NCI-H1092 treated with DMSO at 0.1 percent for 48 hours (cell line): ENCODE measurements at regions not wholly inside any gene's neighbourhood (a gene's known extent, or its start where the extent isn't known, plus 50 kb on each side); places are given as distances from the start of the nearest gene placed in this dataset.
"Not testable (repeated sequence)": the region's sequence is repeated elsewhere in the genome, so short reads cannot be mapped to it uniquely, and the experiment has no call there.

Experiments
- DNase-seq: peaks from one replicate; lab custom pipeline; 2025; lab: John Stamatoyannopoulos, UW

DNA sequence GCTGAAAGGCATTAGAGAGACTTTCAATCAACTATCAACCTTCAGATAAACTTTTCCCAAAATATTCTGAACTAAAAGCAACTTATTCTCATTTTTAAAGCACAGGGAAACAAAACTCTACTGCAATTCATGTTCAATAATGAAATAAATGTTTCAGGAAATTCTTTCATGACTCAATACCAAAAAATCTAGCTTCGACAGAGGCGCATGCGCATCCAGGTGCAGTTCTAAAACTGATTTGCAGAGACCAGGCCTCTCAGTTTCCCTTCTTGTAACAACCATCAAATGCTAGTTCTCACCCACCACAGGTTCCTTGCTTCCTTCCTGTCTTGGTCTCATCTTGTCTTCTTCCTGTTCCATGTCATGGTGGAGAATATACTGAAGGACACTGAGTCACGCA is 55.3 kb upstream of the NRBF2 start:
- no peak for DNase-seq

DNA sequence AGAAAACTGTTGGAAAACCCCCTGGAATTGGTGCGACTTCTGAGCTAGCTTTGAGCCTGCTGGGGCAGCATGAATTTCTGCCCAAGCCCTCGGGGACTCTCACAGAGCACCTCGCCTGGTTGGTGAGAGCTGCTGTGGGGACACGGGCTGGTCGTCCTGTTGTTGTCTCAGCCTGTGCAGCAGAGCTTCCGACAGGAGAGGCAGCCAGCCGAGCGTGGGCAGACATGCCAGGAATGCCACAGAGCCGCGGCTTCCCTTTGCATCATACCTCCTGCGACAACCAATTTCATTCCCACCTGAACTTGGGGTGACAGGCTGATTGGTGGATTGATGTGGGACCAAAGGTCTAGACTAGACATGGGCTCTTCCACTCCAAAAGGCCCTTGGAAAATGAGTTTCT is 60.2 kb upstream of the NRBF2 start:
- DNase-seq: no peak

DNA sequence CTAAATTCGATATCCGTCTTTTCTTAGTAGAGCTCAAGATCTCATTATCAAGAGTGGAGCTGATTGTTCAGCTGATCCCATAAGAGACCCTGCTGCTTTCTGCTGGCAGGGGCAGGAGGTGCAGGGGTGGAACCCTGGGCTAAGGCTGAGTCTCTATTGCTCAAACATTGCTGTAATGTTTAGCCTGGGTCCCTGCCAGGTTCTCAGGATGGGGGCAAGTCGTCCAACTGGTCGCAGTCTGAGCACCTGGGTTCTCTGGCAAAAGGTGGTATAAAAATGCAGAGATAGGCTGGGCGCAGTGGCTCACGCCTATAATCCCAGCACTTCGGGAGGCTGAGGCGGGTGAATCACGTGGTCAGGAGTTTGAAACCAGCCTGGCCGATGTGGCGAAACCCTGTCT is 62.0 kb upstream of the NRBF2 start:
- DNase-seq: peak; percentile 13

DNA sequence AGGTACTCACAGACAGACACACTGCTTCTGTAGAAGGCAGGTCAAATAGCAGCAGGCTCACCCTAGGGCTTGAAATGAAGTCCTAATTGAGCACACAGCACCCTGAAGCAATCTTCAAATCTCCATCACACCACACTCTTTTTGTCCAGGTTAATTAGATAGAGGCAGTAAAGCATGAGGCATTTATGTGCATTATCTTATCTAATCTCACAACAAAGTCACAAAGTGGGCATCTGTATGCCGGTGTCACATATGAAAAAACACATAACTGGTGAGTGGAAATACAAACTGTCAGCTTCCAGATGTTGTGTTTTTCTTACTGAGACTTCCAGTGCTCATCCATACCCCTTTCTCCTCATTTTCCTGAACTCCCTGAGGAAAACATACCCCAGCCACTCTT is 63.8 kb upstream of the NRBF2 start:
- DNase-seq: no peak

DNA sequence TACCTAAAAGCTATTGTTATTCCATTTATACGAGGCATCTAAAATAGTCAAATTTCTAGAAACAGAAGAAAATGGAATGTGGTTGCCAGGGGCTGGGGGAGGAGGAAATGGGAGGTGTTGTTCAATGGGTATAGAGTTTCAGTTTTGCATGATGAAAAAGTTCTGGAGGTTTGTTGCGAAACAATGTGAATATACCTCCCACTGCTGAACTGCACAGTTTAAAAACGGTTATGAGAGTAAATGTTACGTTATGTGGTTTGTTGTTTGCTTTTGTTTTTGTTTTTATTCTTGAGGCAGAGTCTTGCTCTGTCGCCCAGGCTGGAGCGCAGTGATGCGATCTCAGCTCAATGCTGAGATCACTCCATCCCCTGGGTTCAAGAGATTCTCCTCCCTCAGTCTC is 64.9 kb upstream of the NRBF2 start:
- DNase-seq: no peak

DNA sequence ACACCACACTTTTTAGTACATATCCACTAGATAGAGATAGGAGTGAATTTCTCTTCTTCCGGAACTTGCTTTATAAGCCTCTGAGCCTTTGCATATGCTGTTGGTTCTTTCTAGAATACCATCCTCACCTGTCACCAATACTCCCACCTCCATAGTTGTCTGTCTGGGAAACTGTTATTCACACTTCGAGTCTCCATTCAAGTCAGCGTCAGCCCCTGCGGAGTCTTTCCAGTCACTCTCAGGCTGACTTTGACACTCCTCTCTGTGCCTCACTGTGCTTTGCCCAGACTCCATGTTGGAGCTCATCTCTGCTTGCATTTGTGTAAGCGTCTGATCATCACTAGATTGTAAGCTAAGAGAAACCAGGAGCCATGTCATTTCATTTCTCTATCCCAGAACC is 66.5 kb upstream of the NRBF2 start:
- DNase-seq: no peak

DNA sequence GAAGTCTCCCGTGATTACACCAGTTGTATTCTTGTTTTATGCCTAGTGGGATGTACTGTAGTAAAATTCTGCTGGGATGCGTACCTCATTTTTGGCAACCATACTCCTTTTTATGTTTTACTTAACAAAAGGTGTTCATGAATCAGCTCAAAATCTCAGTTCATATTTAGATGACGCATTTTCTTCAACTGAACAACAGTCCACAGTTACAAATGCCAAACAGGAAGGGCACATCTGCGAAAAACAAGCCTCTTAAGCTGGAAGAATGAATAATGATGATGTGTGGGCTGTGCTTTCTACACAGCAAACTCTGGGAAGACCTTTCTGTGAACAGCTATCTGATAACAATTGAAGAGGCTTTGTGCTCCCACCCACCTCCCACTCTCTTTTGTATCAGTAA is 68.4 kb upstream of the NRBF2 start:
- DNase-seq: no peak

DNA sequence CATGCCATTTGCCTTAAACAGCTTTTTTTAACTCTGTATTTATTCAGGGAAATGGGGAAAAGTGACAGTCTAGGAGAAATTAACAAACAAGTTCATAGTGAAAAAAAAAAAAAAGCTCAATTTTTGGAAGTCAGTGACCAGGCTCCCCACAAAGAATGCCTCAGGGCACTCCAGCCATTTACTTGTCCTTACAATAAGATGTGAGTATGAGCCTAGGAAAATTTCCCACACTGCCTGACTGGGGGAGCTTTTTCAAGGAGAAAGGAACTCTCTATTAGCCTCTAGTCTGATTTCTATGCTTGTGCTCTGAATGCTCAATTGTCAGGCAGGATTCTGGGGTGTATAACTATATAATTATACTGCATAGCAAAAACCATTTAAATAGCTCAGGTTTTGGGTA is 74.9 kb upstream of the NRBF2 start:
- DNase-seq: no peak

DNA sequence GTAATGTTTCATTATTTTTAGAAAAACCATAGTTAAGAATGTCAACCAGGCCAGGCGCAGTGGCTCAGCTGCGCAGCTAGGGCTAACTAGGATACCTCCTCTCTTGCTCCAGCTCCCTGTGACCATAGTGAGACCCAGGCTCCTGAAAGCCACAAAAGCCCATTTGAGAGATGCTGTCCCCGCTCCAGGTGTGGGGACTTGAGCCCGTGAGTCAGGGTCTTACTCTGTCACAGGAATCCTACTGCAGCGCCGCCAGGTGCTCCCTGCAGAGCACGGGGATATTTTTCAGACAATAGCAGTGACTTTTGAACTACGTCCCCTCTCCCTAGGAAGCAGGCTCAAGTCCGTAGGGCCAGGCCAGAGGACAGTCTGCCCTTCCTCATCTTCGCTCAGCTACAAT is 75.6 kb upstream of the NRBF2 start:
- DNase-seq: no peak

DNA sequence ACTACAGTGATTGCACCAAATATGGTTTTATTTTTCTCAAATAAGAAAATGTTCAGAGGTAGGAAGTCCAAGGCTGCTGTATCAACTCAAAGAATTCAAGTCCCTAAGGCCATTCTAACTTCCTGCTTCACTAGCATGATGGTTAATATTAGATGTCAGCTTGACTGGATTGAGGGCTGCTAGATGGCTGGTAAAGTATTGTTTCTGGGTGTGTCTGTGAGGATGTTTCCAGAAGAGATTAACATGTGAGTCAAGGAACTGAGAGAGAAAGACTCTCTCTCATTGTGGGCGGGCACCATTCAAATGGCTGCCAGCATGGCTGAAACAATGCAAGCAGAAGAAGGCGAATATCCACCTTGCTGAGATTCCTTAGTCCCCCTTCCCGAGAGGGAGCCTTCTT is 77.4 kb upstream of the NRBF2 start:
- DNase-seq: no peak

DNA sequence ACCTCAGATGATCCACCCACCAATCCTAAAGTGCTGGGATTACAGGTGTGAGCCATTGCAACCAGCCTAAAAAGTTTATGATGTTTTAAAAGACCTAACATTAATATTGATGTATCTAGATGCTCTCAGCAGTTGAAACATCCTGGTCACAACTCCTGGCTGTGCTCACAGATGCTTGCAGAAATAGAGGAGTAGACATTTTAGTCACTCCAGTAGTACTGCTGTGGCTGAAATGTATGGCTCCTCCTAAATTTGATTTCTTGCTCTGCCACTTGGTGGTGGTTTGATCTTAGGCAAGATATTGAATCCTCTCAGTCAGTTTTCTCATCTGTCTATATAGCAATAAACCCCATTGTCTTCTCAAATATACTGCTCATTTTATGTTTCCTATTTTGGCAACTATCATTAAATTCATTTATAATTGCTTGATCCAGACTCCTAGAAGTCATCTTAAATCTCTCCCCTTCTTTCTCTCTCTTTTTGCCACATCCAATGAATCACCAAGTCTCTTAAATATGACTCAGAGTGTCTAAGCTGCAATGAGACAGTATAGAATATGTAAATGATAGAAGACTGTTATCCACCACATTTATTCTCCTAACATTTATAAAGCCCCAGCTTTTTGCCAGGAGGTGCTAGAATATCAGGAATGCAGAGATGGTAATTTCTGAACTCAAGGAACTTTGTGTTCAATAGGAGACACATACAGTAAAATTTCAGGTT is 78.1 kb upstream of the NRBF2 start:
- DNase-seq: no peak

DNA sequence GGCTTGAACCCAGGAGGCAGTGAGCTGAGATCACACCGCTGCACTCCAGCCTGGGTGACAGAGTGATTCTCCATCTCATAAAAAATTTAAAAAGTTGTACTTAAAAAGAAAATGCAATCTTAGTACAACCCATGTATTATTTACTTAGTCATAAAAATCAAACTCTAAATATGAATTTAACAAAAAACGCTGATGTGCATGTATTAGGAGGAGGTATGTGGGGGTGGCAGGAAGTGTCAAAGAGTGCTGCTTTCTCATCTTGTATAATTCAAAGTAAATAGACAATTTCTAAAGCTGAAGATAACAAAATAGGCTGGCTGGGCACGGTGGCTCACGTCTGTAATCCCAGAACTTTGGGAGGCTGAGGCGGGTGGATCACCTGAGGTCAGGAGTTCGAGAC is 81.0 kb upstream of the NRBF2 start:
- DNase-seq: no peak

DNA sequence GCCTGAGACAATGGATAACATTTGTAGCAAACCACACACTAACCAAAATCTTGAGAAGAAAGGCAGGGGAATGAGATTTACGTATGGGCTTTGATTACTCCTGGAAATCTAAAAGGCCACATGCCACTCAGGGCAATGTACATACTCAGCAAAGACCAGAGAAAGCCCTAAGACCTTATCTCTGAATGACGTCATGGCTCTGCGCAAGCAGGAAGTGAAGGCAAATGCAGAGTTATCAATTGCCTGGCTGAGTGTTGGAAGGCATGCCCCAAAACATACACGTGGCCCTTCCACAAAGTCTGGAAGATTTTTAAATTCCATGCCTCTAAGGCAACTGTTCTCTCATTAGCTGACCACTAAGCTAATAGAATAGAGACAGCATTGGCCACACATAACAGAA is 90.9 kb upstream of the NRBF2 start:
- DNase-seq: no peak

DNA sequence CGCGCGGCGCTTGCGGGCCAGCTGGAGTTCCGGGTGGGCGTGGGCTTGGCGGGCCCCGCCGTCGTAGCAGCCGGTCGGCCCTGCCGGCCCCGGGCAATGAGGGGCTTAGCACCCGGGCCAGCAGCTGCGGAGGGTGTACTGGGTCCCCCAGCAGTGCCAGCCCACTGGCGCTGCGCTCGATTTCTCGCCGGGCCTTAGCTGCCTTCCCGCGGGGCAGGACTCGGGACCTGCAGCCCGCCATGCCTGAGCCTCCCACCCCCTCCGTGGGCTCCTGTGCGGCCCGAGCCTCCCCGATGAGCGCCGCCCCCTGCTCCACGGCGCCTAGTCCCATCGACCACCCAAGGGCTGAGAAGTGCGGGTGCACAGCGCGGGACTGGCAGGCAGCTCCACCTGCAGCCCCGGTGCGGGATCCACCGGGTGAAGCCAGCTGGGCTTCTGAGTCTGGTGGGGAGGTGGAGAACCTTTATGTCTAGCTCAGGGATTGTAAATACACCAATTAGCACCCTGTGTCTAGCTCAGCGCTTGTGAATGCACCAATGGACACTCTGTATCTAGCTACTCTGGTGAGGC is 99.4 kb upstream of the NRBF2 start:
- DNase-seq: not testable (repeated sequence)

DNA sequence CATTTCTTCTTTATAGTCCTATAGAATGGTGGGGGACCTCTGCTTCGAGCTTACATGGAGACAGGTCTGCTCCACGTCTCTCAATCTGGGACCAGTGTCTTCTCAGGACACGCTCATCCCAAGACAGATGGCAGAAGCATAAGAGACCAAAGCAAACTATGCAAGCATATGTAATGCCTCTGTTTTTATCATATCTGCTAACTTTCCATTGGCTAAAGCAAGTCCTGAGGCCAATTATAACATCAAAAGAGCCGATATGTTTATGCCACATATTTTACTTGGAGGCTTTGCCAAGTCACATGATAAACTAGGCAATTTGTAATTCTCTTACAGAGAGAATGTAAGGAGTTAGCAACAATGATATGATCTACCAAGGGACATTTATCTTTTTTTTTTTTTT is 102.6 kb upstream of the NRBF2 start:
- DNase-seq: no peak

DNA sequence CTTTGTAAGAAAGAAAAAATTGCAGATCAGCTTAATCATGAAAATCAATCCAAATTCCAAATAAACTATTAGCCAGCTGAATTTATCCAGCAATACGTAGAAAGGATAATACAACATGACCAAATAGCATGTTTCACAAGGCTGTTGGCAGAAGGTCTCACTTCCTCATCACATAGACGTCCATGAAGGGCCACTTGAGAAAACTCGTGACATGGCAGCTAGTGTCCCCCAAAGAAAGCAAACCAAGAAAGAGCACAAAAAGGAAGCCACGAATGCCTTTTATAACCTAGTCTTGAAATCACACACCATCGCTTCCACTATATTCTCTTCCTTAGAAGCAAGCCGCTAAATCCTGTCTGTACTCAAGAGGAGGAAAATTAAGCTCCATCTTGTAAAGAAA is 105.6 kb upstream of the NRBF2 start:
- no peak for DNase-seq

DNA sequence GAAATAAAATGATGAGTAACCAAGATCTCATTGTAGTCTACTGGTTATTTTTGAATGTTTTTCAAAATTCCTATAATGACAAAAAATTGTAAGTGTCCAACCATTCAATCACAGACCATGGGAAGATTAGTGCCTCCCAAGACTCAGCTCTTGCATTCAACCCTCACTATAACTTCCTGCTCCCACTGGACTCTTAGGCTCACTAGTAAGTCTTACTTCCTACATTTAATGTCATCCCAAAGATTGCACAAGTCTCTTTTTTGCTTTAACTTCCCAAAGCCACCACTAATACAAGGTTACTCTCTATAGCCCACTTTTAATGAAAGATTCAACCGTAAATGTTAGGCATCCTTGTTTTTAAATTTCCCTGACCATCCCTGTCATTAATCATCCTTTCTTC is 111.9 kb upstream of the NRBF2 start:
- no peak for DNase-seq

DNA sequence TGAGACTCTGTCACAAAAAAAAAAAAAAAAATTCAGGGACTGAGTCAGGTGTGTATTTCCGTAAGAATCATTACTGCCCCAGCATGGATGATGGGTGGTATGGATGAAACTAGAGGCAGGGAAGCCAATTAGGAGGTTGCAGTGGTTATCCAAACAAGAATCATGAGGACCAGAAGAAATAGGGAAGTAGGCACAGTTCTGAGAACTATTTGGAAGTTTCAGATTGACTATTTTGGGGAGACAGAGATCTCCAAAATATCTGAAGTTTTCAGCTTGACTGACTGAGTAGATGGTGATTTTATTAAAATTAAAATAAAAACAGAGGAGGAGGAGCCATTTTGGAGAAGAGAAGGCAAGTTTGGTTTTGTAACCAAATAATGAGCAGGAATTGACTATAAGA is 119.4 kb upstream of the NRBF2 start:
- no peak for DNase-seq

DNA sequence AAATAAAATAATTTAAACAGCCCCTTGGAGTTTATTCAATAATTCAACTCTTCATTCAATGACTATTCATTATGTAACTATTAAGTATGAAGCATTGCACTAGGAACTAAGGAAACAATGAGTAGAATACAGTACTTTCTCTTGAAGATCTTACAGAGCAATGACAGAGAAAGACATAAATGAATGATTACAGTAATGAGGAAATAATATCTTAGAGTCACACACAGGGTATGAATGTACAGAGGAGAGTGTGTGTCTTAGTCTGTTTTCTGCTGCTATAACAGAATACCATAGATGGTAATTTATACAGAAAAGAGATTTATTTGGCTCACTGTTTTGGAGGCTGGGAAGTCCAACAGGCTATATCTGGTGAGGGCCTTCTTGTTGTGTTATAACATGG is 120.5 kb upstream of the NRBF2 start:
- no peak for DNase-seq

DNA sequence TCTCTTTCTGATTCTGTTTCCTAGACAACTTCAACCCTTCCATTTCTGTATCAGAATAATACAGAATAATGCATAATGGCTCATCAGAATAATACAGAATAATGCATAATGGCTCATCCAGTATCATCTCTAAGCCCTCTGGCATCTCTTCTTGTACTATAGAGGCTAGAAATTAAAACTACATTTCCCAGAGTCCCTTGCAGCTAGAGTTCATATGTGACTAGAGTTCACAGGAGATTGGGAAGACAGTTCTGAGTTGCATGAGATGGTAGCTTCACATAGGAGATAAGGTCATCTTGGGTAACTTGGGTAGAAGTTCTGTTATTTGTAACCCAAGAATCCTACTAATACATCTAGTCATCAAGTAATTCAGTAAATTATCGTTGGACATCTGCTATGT is 122.9 kb upstream of the NRBF2 start:
- no peak for DNase-seq

DNA sequence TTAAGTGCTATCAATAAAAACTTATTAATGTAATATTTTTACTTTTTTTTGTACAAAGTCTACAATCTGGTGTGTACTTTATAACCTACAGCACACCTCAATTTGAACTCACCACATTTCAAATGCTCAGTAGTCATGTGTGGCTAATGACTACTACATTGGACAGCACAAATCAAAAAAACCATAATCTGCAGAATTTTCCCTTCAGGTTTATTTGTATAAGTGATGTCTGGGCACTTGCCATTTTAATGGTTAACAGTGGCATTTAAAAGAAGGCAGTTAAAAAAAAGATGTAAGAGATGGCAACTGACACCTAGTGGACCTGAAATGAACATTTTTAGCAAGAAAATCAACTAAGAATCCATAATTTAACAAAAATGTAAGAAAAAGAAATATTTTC is 124.6 kb upstream of the NRBF2 start:
- DNase-seq: no peak

DNA sequence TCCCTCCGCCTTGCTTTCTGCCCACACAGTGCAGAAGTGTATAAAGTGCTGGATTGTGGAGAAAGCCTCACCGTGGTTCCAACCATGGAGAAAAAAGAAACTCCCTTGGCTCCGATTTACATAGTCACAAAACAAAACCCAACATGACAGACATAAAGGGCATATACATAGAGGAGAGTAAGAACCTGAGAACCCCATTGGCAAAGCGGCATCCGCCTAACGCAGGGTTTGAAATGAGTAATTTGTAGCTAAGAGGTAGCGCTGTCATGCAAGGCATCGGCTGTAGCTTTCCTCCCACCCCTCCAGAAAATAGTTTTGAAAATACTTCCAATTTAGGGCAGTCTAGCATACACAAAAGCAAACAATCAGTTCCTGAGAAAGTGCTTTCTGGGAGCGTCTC is 126.0 kb upstream of the NRBF2 start:
- no peak for DNase-seq

DNA sequence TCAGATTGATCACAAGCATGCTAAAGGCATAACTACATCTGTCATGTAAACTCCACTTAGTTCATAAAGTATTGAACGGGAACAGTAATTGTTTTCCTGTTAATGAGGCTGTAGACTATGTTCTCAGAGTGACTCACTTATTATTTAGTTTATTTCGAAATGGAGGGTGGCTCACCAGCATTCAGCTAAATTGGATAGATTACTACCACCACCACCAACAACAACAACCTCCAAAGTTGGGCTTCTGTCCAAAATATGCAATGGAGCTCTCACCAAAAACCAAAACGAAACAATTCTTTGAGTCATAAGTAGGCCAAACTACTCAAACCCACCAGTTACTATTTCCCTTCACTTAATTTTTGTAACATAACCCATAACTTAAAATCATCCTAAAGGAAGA is 127.9 kb upstream of the NRBF2 start:
- DNase-seq: no peak

DNA sequence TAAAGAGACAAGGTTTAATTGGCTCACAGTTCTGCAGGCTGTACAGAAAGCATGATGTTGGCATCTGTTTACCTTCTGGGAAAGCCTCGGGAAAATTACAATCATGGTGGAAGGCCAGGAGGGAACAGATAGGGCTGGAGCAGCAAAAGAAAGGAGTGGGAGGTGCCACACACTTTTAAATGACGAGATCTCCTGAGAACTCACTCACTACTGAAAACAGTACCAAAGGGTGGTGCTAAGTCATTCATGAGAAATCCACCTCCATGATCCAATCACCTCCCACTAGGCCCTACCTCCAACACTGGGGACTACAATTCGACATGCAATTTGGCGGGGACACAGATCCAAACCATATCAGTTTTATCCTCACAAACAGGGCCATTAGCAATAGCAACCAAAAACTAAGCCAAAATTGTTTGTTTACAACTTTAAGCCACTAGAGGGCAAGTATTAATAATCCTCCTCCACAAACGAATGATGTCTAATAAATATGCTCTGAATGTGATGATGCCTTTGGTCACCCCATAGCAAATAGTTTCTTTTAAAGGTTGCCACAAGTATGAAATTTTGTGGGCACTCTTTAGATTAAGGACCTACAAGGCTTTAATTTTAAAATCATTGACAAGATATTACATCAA is 129.2 kb upstream of the NRBF2 start:
- no peak for DNase-seq
